ENCODE measurements at regions not wholly inside any gene's neighbourhood (a gene's known extent, or its start where the extent isn't known, plus 50 kb on each side); places are given as distances from the start of the nearest gene placed in this dataset.

DNA sequence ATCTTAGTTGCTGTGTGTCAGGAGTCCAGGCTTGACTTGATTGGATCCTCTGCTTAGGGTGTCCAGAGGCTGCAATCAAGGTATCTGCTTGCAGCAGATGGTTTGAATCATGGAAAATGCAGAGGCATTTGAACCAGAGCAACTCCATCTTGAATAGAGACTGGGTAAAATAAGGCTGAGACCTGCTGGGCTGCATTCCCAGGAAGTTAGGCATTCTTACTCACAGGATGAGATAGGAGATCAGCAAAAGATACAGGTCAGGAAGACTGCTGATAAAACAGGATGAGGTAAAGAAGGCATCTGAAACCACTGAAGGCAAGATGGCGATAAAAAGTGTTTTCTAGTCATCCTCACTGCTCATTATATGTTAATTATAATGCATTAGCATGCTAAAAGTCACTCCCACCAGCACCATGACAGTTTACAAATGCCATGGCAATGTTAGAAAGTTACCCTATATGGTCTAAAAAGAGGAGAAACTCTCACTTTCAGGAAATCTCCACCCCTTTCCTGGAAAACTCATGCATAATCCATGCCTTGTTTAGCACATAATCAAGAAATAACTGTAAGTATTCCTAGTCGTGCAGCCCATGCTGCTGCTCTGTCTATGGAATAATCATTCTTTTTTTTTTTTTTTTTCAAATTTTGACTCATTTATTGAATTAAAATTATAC, 218.3 kb upstream of the CPNE8 start:
- Histone ChIP-seq H3K9me3 (ENCODE audit: control insufficient read depth, insufficient read depth, low read length) (no peaks in the 10 kb centered on the region), H3K27me3 (ENCODE audit: control insufficient read depth, insufficient read depth, low read length) (no peaks in the 10 kb centered on the region), H3K4me3 (ENCODE audit: low read depth, low read length) (no peak overlapping the region)

GRCh38 chr12:39122562-39123204, 217.3 kb upstream of the CPNE8 start:
- H3K4me3 ChIP-seq (ENCODE audit: low read depth, low read length): no peak overlapping the region
- H3K4me1 ChIP-seq (ENCODE audit: control insufficient read depth, insufficient read depth, low read length): peaks cover 6% of the 10 kb centered on the region
- no peaks in the 10 kb centered on the region for H3K9me3 ChIP-seq (ENCODE audit: control insufficient read depth, insufficient read depth, low read length)
- H3K9ac ChIP-seq (ENCODE audit: low read depth, low read length): no peak overlapping the region
- H3K36me3 ChIP-seq (ENCODE audit: control insufficient read depth, insufficient read depth, low read length): no peaks in the 10 kb centered on the region
- no peaks in the 10 kb centered on the region for H3K27me3 ChIP-seq (ENCODE audit: control insufficient read depth, insufficient read depth, low read length)

More for the DNA sequence above, 218.3 kb upstream of the CPNE8 start:
- H3K4me1 ChIP-seq (ENCODE audit: control insufficient read depth, insufficient read depth, low read length): peaks cover 6% of the 10 kb centered on the region
- H3K36me3 ChIP-seq (ENCODE audit: control insufficient read depth, insufficient read depth, low read length): no peaks in the 10 kb centered on the region
- no peak overlapping the region for H3K9ac ChIP-seq (ENCODE audit: low read depth, low read length)

DNA sequence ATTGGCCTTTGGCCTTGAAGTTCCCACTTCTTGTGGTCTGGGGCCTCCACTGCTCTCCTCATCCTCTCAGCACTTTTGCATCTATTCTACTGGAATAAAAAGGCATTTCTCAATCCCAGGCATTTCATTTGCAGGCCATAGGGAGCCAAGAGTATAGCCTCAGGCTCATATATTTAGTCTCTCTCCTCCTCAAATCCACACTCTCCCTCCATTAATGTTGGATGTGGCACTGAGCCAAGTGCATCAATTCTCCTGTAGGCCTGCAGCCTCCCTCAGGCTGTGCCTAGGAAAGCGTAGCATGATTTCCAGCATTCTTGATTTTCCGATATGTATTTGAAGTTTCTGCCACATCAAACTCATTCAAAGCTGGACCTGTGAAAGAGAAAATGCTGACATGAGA, 211.5 kb upstream of the CPNE8 start:
- Histone ChIP-seq H3K4me1 (ENCODE audit: control insufficient read depth, insufficient read depth, low read length) (peaks cover 6% of the 10 kb centered on the region), H3K27me3 (ENCODE audit: control insufficient read depth, insufficient read depth, low read length) (no peaks in the 10 kb centered on the region), H3K9ac (ENCODE audit: low read depth, low read length) (no peak overlapping the region), H3K4me3 (ENCODE audit: low read depth, low read length) (no peak overlapping the region), H3K9me3 (ENCODE audit: control insufficient read depth, insufficient read depth, low read length) (no peaks in the 10 kb centered on the region), H3K36me3 (ENCODE audit: control insufficient read depth, insufficient read depth, low read length) (no peaks in the 10 kb centered on the region)

GRCh38 chr12:39112064-39112463, 206.7 kb upstream of the CPNE8 start:
- Histone ChIP-seq H3K27me3 (ENCODE audit: control insufficient read depth, insufficient read depth, low read length) (no peaks in the 10 kb centered on the region), H3K9ac (ENCODE audit: low read depth, low read length) (no peak overlapping the region), H3K9me3 (ENCODE audit: control insufficient read depth, insufficient read depth, low read length) (no peaks in the 10 kb centered on the region), H3K4me3 (ENCODE audit: low read depth, low read length) (no peak overlapping the region), H3K4me1 (ENCODE audit: control insufficient read depth, insufficient read depth, low read length) (peaks cover 1% of the 10 kb centered on the region), H3K36me3 (ENCODE audit: control insufficient read depth, insufficient read depth, low read length) (no peaks in the 10 kb centered on the region)

DNA sequence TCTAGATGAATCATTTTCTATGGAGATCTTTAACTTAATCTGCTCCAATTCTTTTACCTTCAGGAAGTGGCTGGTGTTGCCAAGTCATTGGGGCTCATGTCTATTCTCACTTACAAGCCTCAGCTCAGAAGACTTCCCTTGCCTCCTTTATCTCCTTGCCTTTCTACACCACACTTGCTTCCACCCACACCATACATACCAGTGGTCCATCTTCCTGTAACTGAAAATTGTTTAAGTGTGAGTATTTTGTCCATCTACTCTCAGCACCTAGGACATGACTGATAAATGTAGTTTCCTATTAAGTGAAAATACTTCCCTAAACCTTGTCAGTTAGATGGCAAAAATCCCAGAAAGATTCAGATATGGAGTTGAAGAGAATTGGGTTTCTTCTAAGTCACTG, 199.7 kb upstream of the CPNE8 start:
- Histone ChIP-seq H3K4me3 (ENCODE audit: low read depth, low read length) (no peak overlapping the region), H3K36me3 (ENCODE audit: control insufficient read depth, insufficient read depth, low read length) (no peaks in the 10 kb centered on the region), H3K27me3 (ENCODE audit: control insufficient read depth, insufficient read depth, low read length) (no peaks in the 10 kb centered on the region), H3K9ac (ENCODE audit: low read depth, low read length) (no peak overlapping the region), H3K9me3 (ENCODE audit: control insufficient read depth, insufficient read depth, low read length) (no peaks in the 10 kb centered on the region), H3K4me1 (ENCODE audit: control insufficient read depth, insufficient read depth, low read length) (peaks cover 7% of the 10 kb centered on the region)

DNA sequence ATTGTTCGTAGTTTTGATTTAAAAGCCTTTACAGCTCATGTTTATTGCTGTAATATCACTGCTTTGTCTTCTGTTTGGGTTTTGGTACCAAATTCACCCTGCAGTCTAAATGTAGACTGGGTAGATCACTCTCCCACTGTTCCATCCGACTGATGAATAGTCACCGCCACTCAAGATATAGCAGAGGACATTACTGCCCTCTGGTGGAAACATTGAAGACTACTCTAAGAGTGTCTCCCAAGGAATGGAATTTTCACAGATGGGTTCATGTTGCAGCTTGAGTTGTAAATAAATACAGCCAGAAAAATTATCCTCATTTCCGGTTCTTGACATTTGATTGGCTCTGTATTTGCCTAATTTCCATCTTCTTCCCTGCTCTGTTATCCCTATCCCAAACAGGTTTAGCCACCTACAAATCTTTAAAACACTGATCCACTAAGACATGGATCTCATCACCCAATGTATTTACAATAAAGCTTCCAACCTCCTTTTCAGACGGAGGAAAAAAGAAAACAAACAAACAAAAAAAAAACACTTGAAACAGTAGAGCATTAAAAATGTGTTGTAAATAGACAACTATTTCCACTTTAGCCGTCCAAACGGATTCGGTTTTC, 198.3 kb upstream of the CPNE8 start:
- Histone ChIP-seq H3K27me3 (ENCODE audit: control insufficient read depth, insufficient read depth, low read length) (no peaks in the 10 kb centered on the region), H3K4me3 (ENCODE audit: low read depth, low read length) (no peak overlapping the region), H3K36me3 (ENCODE audit: control insufficient read depth, insufficient read depth, low read length) (no peaks in the 10 kb centered on the region), H3K9me3 (ENCODE audit: control insufficient read depth, insufficient read depth, low read length) (no peaks in the 10 kb centered on the region), H3K4me1 (ENCODE audit: control insufficient read depth, insufficient read depth, low read length) (peaks cover 7% of the 10 kb centered on the region), H3K9ac (ENCODE audit: low read depth, low read length) (no peak overlapping the region)

DNA sequence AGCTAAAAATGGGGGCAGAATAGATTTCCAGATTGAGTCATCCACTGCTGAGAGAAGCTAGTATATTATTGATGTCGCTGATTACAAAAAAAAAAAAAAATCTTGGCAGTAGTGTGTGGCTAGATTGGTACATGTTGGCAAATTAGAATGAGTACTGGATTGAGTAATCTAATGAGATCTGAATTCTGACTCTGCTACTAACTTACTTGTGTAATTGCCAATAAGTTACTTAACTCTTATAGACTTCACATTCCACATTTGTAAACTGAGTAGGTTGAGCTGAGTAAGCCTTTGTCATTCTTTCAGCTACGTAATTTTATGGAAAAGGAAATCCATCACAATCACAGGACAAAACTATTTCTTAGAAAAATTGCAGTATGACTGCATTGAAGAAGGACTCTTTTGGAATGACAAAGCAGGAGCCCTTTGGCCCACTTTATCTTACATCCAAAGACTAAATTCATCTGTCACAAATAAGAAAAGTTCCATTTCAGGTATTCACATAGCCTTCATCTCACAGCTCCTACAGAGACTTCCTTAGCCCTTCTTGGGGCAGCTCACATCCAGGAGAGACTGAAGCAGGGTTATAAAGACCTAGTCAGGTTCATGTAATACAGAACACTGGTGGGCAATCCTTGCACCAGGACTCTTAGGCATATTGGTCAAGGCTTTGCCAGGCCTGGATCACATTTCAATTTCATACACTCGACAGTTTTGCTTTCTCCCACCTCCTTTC, 197.3 kb upstream of the CPNE8 start:
- Histone ChIP-seq H3K27me3 (ENCODE audit: control insufficient read depth, insufficient read depth, low read length) (no peaks in the 10 kb centered on the region), H3K9ac (ENCODE audit: low read depth, low read length) (no peak overlapping the region), H3K4me1 (ENCODE audit: control insufficient read depth, insufficient read depth, low read length) (peaks cover 7% of the 10 kb centered on the region), H3K9me3 (ENCODE audit: control insufficient read depth, insufficient read depth, low read length) (no peaks in the 10 kb centered on the region), H3K36me3 (ENCODE audit: control insufficient read depth, insufficient read depth, low read length) (no peaks in the 10 kb centered on the region), H3K4me3 (ENCODE audit: low read depth, low read length) (no peak overlapping the region)

DNA sequence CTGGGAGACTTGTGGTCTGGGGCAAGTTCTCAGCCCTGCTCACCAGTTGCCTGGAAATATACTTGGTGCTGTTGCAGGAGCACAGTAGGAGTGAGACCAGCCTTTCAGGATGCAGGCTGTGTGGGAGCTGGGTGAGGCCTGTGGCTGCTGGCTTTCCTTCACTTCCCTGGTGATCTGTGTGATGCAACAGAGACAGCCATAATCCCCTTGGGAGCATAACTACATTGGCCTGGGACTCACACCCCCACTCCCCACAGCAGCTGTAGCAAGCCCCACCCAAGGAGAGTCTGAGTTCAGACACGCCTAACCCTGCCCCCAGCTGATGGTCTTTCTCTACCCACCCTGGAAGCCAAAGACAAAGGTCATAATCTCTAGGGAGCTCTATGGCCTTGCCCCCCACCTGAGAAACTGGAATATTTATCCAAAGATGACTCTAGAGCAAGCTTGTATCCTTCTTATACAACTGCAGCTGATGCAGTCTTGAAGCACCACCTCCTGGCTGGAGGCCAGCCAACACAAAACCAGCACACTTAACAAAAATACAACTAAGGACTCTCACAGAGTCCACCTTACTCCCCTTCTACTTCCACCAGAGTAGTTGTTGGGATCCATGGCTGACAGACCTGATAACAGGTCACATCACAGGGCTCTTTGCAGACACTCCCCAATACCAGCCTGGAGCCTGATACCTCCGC, 190.4 kb upstream of the CPNE8 start:
- Histone ChIP-seq H3K4me1 (ENCODE audit: control insufficient read depth, insufficient read depth, low read length) (peaks cover 10% of the 10 kb centered on the region), H3K4me3 (ENCODE audit: low read depth, low read length) (no peak overlapping the region), H3K9ac (ENCODE audit: low read depth, low read length) (no peak overlapping the region), H3K27me3 (ENCODE audit: control insufficient read depth, insufficient read depth, low read length) (no peaks in the 10 kb centered on the region), H3K9me3 (ENCODE audit: control insufficient read depth, insufficient read depth, low read length) (no peaks in the 10 kb centered on the region), H3K36me3 (ENCODE audit: control insufficient read depth, insufficient read depth, low read length) (no peaks in the 10 kb centered on the region)

DNA sequence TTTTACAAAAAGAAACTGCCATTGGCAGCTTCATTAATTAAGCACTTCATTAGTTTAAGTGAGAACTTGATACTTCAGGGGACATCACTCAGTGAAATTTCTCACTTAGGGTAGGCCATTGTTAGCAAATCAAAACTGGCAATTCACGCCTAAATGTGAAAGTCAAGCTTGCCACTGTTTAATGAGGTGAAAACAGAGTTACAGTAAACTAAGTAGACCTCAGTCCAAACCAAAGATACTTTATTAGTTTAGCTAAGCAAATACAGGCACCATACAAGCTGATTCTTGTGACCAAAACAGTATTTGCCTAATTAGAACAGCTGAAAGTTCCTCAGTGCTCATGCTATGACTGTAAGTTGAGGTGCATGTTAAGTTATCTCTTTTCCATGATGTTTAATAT, 176.5 kb upstream of the CPNE8 start:
- Histone ChIP-seq H3K9me3 (ENCODE audit: control insufficient read depth, insufficient read depth, low read length) (no peaks in the 10 kb centered on the region), H3K27me3 (ENCODE audit: control insufficient read depth, insufficient read depth, low read length) (no peaks in the 10 kb centered on the region), H3K36me3 (ENCODE audit: control insufficient read depth, insufficient read depth, low read length) (no peaks in the 10 kb centered on the region), H3K4me3 (ENCODE audit: low read depth, low read length) (no peak overlapping the region), H3K4me1 (ENCODE audit: control insufficient read depth, insufficient read depth, low read length) (no peaks in the 10 kb centered on the region), H3K9ac (ENCODE audit: low read depth, low read length) (no peak overlapping the region)

GRCh38 chr12:39077226-39077625, 171.8 kb upstream of the CPNE8 start:
- Histone ChIP-seq H3K4me3 (ENCODE audit: low read depth, low read length) (no peak overlapping the region), H3K9me3 (ENCODE audit: control insufficient read depth, insufficient read depth, low read length) (no peaks in the 10 kb centered on the region), H3K4me1 (ENCODE audit: control insufficient read depth, insufficient read depth, low read length) (no peaks in the 10 kb centered on the region), H3K36me3 (ENCODE audit: control insufficient read depth, insufficient read depth, low read length) (no peaks in the 10 kb centered on the region), H3K27me3 (ENCODE audit: control insufficient read depth, insufficient read depth, low read length) (no peaks in the 10 kb centered on the region), H3K9ac (ENCODE audit: low read depth, low read length) (no peak overlapping the region)

- no peaks in the 10 kb centered on the region for H3K9me3 ChIP-seq (ENCODE audit: control insufficient read depth, insufficient read depth, low read length)
- no peaks in the 10 kb centered on the region for H3K27me3 ChIP-seq (ENCODE audit: control insufficient read depth, insufficient read depth, low read length)
- H3K9ac ChIP-seq (ENCODE audit: low read depth, low read length): no peak overlapping the region
- no peaks in the 10 kb centered on the region for H3K36me3 ChIP-seq (ENCODE audit: control insufficient read depth, insufficient read depth, low read length)
- H3K4me3 ChIP-seq (ENCODE audit: low read depth, low read length): no peak overlapping the region
- H3K4me1 ChIP-seq (ENCODE audit: control insufficient read depth, insufficient read depth, low read length): no peaks in the 10 kb centered on the region
Measured at GRCh38 chr12:39074063-39074462, 168.7 kb upstream of the CPNE8 start.
